A673 (cell line): ENCODE measurements at regions not wholly inside any gene's neighbourhood (a gene's known extent, or its start where the extent isn't known, plus 50 kb on each side); places are given as distances from the start of the nearest gene placed in this dataset.
"Not testable (repeated sequence)": the region's sequence is repeated elsewhere in the genome, so short reads cannot be mapped to it uniquely, and the experiment has no call there.

ENCODE experiments used
- CTCF ChIP-seq: fragments of 300-800, 200-600 bp; sonication (generic); conservative IDR thresholded peaks from 2 replicates; pipeline ENCODE4 v1.5.1; 2017; ENCODE audit warnings: low read depth, mild to moderate bottlenecking, antibody characterized with exemption, low read length, moderate library complexity, mixed read lengths
- EZH2 ChIP-seq: fragments of 200-600 bp; sonication (generic); IDR thresholded peaks from 2 replicates; pipeline ENCODE4 v1.6.1; 2017; ENCODE audit warnings: borderline replicate concordance, low read depth, mild to moderate bottlenecking, mixed read lengths, antibody characterized with exemption, low read length; ENCODE audit not compliant: poor library complexity, severe bottlenecking

- TF ChIP-seq CTCF, EZH2: not testable (repeated sequence)
Measured at GRCh38 chr2:110354294-110355018, 118.2 kb downstream of the LIMS4 start.
